Motor neuron (in vitro differentiated cells): ENCODE measurements at regions not wholly inside any gene's neighbourhood (a gene's known extent, or its start where the extent isn't known, plus 50 kb on each side); places are given as distances from the start of the nearest gene placed in this dataset.

Source experiments
- ATAC-seq, 8 experiments: fragments of 200-7000 bp; cut with Tn5 transposase; replicated peaks in 6 of 8; 2 replicates each; pipeline ENCODE4 v1.8.0; 2021; ENCODE audit warnings: mild to moderate bottlenecking in 8 of 8, moderate library complexity in 8 of 8
- H3K27ac ChIP-seq, 2 donors: fragments of 250-450 bp; sonication (Bioruptor Pico); 2 replicates each; pipeline ENCODE4 v1.9.0; 2021; ENCODE audit warnings: antibody characterized with exemption in 2 of 2, mild to moderate bottlenecking in 2 of 2, moderate library complexity in 1 of 2
- H3K4me1 ChIP-seq, 2 donors: fragments of 250-450 bp; sonication (Bioruptor Pico); replicated peaks in 1 of 2; 2 replicates each; pipeline ENCODE4 v1.6.1; 2021; ENCODE audit warnings: antibody characterized with exemption in 2 of 2, mild to moderate bottlenecking in 2 of 2, moderate library complexity in 1 of 2
- H3K4me3 ChIP-seq, 5 donors: fragments of 250-450 bp; sonication (Bioruptor Pico); 2 replicates each; pipeline ENCODE4 v1.9.0; 2021; ENCODE audit warnings: antibody characterized with exemption in 5 of 5, mild to moderate bottlenecking in 5 of 5, moderate library complexity in 4 of 5
- WGBS, 10 experiments: fragments of 450-650 bp; shearing (Covaris generic); methylation state at CpG; one replicate each; pipeline ENCODE4 v1.0.0; 2022; 5-methylcytosine and 5-hydroxymethylcytosine counted together
- in situ Hi-C, 9 experiments: fragments of 400-800 bp; cut with MboI; loops; one replicate each; pipeline ENCODE4 v1.15.0; 2021; ENCODE audit warnings: low sequenced_read_pairs in 9 of 9, low pct_unique_long_range_greater_than_20kb in 2 of 9; ENCODE audit not compliant: unreplicated experiment in 9 of 9

DNA sequence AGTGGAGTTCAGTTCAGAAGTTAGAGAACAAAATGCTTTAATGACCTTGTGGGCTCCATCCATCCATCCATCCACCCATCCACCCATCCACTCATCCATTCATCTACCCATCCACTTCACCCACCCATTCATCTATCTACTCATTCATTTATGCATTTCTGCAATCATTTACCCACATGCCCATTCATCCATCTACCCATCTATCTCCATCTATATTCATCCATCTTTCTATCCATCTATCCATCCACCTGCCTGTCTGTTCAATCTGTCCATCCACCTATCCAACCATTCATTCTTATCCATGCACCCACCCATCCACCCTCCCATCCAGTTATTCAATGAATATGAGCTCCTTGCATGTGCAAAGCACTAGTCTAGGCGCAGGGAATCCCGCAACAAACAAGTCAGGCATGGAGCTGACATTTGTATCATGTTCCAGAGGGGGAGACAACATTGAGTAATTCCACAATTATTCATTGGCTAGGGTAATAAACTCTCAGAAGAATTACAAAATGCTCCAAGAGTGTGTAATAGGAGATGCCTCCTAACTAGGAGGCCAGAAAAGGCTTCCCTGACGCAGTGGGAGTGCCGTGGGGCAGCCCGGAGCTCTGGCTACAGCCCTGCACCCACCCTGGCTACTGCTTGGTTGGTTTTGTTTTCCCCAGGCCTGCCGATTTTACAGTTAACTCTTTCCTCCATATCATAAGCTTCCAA is 211.2 kb downstream of the NXNL2 start:
- peak in 3 of 8 experiments; percentile 15 to 58 (median 41) for ATAC-seq
- in situ Hi-C loops: loop anchor here in 2 of 9 experiments (25.0 kb wide), 2 partner anchors 159 to 241 kb away; partner anchors contain the start of gene S1PR3 (in 2 of the 2)
- Histone ChIP-seq H3K27ac (no peak overlapping the region), H3K4me1 (peaks cover 15% of the 10 kb centered on the region in 2 donors), H3K4me3 (no peak overlapping the region)
- WGBS, 10 experiments: 0 to 65% (median 20%) methylated on average over 1 to 6 of the region's 6 CpGs; no CpG with 5 or more reads in 1 of the 10 experiments

DNA sequence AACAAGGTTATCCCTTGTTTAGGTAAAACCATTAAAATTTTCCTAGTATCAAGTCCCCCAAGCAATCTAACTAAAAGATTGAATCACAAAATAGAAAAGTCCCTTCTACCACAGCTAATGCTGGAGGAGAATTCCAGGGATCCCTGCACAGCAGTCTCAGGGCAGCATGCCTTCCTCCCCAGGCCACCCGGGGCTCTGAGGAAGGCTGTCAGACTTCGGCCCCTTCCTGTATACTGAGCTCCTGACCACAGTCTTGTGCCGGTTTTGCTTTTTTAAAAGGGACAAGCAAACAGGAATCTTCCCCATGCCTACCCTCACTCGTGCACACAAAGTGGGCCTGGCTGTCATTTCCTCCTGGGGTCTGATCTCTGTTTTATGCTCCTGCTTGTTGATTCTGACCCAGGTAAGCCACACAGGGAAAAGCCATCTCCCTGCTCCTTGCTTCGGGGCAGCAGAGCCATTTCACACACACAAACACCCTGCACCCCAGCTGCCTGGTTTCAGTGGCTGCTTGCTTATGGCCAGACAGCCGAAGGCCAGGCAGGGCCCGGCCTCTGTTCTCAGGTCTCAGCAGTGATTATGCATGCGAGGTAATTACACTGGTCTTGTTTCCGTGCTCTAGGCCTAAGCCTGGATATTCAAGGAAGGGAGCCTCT is 211.9 kb downstream of the NXNL2 start:
- Histone ChIP-seq H3K27ac (no peak overlapping the region), H3K4me1 (peaks cover 15% of the 10 kb centered on the region in 2 donors), H3K4me3 (no peak overlapping the region)
- ATAC-seq: peak; percentile 11 to 66 (median 50)
- in situ Hi-C loops: loop anchor here in 2 of 9 experiments (25.0 kb wide), 2 partner anchors 160 to 240 kb away; partner anchors contain the start of gene S1PR3 (in 2 of the 2)
- 8 to 43% (median 33%) methylated on average over 1 to 5 of the region's 9 CpGs; no CpG with 5 or more reads in 3 of the 10 experiments for WGBS, 10 experiments

DNA sequence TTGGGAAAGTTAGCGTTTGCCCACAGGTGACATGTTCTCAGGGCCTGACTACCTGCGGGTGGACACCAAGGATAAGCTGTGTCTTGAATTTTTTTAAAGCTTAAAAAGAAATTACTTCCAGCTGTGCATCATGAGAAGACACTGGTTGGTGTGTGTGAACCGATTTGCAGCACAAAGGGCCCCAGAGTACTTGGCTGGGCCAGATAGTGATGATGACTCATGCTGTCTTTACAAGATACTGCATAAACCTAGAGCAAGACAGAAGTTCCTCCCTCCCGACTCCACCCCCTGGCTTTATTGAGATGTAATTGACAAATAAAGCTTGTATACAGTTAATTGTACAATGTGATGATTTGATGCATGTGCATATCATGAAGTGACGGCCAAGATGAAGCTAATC is 212.8 kb downstream of the NXNL2 start:
- in situ Hi-C loops: loop anchor here in 2 of 9 experiments (25.0 kb wide), 2 partner anchors 160 to 240 kb away; partner anchors contain the start of gene S1PR3 (in 2 of the 2)
- H3K4me1 ChIP-seq: peaks cover 15% of the 10 kb centered on the region in 2 donors
- H3K27ac ChIP-seq: no peak overlapping the region
- 0 to 33% (median 10%) methylated on average over 1 to 4 of the region's 5 CpGs; no CpG with 5 or more reads in 2 of the 10 experiments for WGBS, 10 experiments
- H3K4me3 ChIP-seq: no peak overlapping the region
- peak; percentile 82 to 99 (median 93) for ATAC-seq

DNA sequence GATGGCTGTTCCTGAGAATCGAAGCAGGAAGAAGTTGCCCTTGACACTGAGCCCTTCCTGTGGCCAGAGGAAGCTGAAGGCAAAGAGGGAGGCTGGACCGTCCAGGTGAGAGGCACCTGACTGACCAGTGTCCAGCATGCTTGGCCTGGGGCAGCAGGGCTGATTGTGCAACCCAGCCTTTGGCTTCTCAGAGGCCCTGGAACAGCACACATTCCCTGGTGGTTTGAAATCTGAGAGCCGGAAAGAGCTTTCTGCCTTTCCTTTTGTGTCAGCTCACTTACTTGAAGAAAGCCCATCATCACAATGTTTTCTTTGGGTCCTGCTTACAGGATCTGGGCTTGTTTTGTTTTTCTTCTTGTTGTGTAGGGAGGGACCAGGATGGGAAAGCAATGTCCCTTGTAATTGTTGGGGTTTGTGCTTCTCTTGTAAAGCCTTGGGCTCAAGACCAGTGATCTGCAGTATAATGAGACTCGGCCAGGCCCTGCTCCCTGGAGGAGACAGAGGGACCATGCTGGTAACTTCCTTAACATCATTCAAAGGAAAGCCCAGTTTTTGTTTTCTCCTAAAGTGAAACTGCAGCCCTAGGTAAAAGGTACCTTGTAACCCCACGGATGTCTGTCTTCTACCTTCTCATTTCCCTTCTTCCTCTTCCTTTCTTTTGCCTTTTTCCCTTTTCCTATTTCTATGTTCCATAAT is 213.7 kb downstream of the NXNL2 start:
- Histone ChIP-seq H3K4me3 (no peak overlapping the region), H3K4me1 (peaks cover 15 to 18% of the 10 kb centered on the region in 2 donors), H3K27ac (no peak overlapping the region)
- in situ Hi-C loops: loop anchor here in 2 of 9 experiments (25.0 kb wide), 2 partner anchors 161 to 239 kb away; partner anchors contain the start of gene S1PR3 (in 2 of the 2)
- 77 to 100% (median 90%) methylated on average over 1 to 4 of the region's 5 CpGs; no CpG with 5 or more reads in 2 of the 10 experiments for WGBS, 10 experiments
- ATAC-seq: no peak

DNA sequence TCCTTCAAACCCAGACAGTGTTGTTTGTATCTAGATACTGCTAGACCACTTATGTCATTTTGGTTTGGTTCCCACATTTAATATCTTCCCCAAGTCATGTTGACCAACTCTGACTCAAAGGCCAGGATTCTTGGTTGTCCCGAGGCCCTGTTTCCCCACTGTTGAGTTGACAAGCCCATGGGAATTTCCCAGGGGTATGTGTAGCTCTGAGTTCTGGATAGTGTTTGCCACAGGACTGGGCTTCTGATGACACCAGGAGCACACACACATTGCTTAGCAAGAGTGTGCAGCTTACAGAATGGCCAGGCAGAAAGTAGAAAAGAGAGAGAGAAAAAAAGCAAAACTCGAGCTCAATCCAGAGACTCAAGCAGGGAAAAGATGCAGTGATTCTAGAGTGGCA is 214.4 kb downstream of the NXNL2 start:
- no peak overlapping the region for H3K27ac ChIP-seq
- H3K4me1 ChIP-seq: peaks cover 15 to 18% of the 10 kb centered on the region in 2 donors
- WGBS, 10 experiments: 60 to 93% (median 83%) methylated on average over 1 to 2 of the region's 2 CpGs; no CpG with 5 or more reads in 5 of the 10 experiments
- no peak overlapping the region for H3K4me3 ChIP-seq
- in situ Hi-C loops: loop anchor here in 2 of 9 experiments (25.0 kb wide), 2 partner anchors 162 to 238 kb away; partner anchors contain the start of gene S1PR3 (in 2 of the 2)
- no peak for ATAC-seq

DNA sequence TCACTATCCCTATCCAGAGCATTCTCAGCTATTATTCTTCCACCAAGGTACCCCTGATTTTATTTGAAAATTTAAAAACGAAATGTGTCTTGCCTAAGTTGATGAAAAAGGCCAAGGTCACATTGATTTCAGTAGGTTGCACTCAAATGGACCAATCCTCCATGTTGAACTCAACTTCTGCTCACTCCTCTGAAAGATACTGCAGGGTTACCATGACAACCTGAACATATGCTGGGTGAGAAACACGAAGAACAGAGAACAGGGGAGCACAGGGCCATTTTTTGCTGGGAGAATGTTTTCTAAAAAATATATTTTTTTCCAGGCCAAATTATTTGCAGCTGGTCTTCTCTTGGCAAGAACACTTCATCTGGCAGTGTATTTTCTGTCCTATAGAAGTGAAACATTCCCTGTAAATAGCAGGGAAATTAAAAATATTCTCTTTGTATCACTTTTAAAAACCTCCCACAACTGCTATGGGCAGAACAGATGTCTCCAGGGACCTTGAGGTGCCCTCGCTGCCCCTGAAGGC is 215.9 kb downstream of the NXNL2 start:
- no peak for ATAC-seq

DNA sequence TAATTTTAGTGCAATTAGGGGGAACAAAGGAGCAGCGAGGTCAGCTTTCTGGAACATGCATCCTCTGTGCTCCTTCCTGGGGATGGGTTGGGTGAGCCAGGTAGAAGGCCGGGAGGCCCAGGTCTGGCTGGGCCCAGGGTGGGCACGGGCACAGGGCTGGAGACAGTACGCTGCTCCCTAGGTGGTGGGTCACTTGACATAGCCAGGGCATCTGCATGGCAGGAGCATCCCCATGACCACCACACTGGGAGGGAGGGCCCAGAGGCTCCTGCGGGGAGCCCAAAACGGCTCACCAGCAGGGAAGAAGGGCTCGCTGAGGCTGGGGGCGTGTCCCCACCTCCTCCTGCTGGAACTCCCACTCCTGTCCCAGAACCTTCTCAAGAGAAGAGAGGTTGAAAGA is 216.8 kb downstream of the NXNL2 start:
- in situ Hi-C loops: no loop called here
- Histone ChIP-seq H3K27ac (no peak overlapping the region), H3K4me3 (no peak overlapping the region), H3K4me1 (peaks cover 9 to 11% of the 10 kb centered on the region in 2 donors)
- no peak for ATAC-seq
- 60 to 86% methylated on average over 2 to 4 of the region's 8 CpGs; no CpG with 5 or more reads in 8 of the 10 experiments for WGBS, 10 experiments

More for the DNA sequence above, 215.9 kb downstream of the NXNL2 start:
- no peak overlapping the region for H3K4me3 ChIP-seq
- no peak overlapping the region for H3K27ac ChIP-seq
- WGBS, 10 experiments: 0 to 100% (median 70%) methylated on average over 1 to 3 of the region's 3 CpGs; no CpG with 5 or more reads in 1 of the 10 experiments
- in situ Hi-C loops: no loop called here
- H3K4me1 ChIP-seq: peaks cover 15 to 18% of the 10 kb centered on the region in 2 donors

DNA sequence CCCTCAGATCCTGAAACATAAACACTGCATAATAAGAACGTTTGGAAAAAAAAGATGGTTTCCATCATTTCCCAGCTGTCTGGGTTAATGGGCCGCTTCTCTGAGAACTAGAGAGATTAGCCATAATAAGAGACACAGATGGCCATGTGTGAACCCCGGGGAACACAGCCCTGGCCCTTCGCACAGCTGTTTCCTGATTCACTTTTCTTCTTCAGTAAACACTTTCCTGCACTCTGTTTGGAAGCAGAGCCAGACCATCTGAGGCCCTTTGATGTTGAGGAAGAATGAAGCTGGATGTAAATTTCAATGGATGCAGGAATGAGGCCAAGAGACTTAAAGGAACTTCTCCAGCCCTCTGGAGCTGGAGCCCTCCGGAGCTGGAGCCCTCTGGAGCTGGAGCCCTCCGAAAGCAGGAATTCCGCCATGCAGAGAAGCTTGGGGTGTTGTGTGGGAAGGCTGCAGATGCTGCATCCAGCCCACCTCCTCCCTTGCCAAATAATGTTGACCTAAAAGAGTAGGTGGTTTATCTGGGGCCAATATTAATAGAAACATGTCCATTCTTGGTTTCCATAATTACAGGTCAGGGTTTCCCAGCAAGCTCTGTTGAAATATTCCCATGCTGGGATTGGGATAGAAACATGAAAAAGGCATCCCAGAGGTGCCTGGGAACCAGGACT is 218.9 kb downstream of the NXNL2 start:
- Histone ChIP-seq H3K4me3 (no peak overlapping the region), H3K27ac (no peak overlapping the region), H3K4me1 (peaks cover 0 to 2% of the 10 kb centered on the region in 2 donors)
- in situ Hi-C loops: no loop called here
- peak in 1 of 8 experiments; percentile 93 for ATAC-seq
- WGBS, 10 experiments: 0 to 100% (median 42%) methylated on average over 1 to 7 of the region's 7 CpGs; no CpG with 5 or more reads in 3 of the 10 experiments

DNA sequence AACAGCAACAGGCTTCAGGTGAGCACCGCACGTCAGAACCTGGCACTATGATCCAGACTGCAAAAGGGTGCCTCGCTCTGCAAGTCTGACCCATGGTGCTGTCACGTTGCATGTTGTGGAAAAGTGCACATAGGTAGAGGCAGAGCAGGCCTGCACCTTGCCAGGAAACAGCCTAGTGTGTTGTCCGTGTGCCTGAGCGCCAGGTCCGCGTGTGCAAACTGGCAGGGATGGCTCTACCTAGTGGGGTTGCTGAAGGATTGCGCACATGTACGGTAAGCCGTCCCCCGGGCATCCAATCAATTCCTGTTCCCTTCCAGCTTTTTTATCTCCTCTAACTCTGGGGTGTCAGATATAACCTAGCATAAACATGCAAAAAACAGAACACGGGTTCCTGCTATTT is 219.5 kb downstream of the NXNL2 start:
- WGBS, 10 experiments: 60 to 100% (median 96%) methylated on average over 2 to 7 of the region's 13 CpGs; no CpG with 5 or more reads in 1 of the 10 experiments
- Histone ChIP-seq H3K4me3 (no peak overlapping the region), H3K4me1 (peaks cover 0 to 2% of the 10 kb centered on the region in 2 donors), H3K27ac (no peak overlapping the region)
- ATAC-seq: no peak
- in situ Hi-C loops: no loop called here

DNA sequence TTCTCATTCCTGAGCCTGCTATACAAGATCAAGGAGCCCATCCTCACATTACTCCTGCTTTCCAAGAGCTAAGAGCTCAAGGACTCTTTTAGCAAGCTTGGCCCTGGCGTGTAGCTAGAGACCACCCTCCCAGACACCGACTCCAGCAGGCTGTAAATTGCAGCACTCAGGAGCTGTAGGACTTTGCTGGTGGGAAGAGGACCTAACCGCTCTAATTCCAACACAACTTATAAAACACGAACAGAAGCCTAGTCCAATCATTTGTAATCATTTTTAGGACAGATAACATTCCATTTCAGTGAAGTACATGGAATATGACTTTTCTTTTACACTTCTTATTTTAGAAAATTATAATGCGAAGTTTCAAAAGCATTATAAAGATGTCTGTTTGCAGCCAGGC is 219.9 kb downstream of the NXNL2 start:
- no peak for ATAC-seq
- in situ Hi-C loops: no loop called here
- Histone ChIP-seq H3K27ac (no peak overlapping the region), H3K4me3 (no peak overlapping the region), H3K4me1 (peaks cover 0 to 2% of the 10 kb centered on the region in 2 donors)
- 50 to 97% (median 86%) methylated on average over 1 to 5 of the region's 5 CpGs; no CpG with 5 or more reads in 1 of the 10 experiments for WGBS, 10 experiments

DNA sequence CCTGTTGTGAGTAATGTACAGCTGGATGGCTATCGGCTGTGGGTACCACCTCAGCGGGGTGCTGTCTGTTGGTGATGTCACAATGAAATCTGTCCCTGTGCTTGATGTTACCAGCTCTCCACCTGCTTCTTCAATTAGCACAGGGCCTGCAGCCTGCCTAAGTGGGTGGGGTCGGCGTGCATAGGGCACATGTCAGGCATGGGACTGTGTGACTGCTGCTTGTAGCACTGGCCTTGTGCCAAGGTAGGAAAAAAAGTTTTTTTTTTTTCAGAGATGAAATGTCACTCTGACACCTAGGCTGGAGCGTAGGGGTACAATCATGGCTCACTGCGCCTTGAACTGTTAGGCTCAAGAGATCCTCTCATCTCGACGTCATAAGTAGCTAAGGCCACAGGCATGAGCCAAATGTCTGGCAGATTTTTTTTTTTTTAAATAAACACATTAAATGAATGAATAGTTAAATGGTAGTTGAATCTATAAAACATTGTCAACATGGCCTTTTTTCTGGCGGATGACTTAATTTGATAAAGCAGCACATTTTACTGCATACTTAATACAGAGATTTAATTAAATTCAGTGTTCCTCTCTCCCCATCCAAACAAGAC is 222.5 kb downstream of the NXNL2 start:
- Histone ChIP-seq H3K4me3 (no peak overlapping the region), H3K4me1 (peaks cover 0 to 2% of the 10 kb centered on the region in 2 donors), H3K27ac (no peak overlapping the region)
- peak in 5 of 8 experiments; percentile 14 to 60 (median 47) for ATAC-seq
- 70 to 100% (median 92%) methylated on average over 1 to 7 of the region's 9 CpGs; no CpG with 5 or more reads in 1 of the 10 experiments for WGBS, 10 experiments
- in situ Hi-C loops: no loop called here
